ENCODE measurements at regions not wholly inside any gene's neighbourhood (a gene's known extent, or its start where the extent isn't known, plus 50 kb on each side); places are given as distances from the start of the nearest gene placed in this dataset.

GRCh38 chr4:181007751-181008150 is 1235.5 kb upstream of the TENM3 start (continued):
- TF ChIP-seq ZNF609 (CRISPR knock-in tag; IDR thresholded peaks at IDR 0.05; ENCODE audit: borderline replicate concordance) (no peak), RARA (CRISPR knock-in tag; IDR thresholded peaks at IDR 0.05) (no peak), YEATS4 (CRISPR knock-in tag; IDR thresholded peaks at IDR 0.05; ENCODE audit: borderline replicate concordance) (no peak), SNAPC2 (CRISPR knock-in tag; IDR thresholded peaks at IDR 0.05) (no peak), ZNF660 (CRISPR knock-in tag; IDR thresholded peaks at IDR 0.05; ENCODE audit: borderline replicate concordance, low read depth) (no peak), ZNF777 (CRISPR knock-in tag; IDR thresholded peaks at IDR 0.05) (no peak), CAMTA2 (CRISPR knock-in tag; IDR thresholded peaks at IDR 0.05; ENCODE audit: borderline replicate concordance) (no peak), HBP1 (CRISPR knock-in tag; IDR thresholded peaks at IDR 0.05; ENCODE audit: low read depth) (no peak), CHD4 (IDR thresholded peaks at IDR 0.05; ENCODE audit: borderline replicate concordance, low read length) (no peak)

Measured in HepG2 (cell line).